DOHH2 (cell line): ENCODE measurements at regions not wholly inside any gene's neighbourhood (a gene's known extent, or its start where the extent isn't known, plus 50 kb on each side); places are given as distances from the start of the nearest gene placed in this dataset.

ENCODE experiments used
- CTCF ChIP-seq: fragments of 200-600 bp; sonication (generic); IDR thresholded peaks from one replicate; pipeline ENCODE4 v1.5.1; 2014; ENCODE audit warnings: antibody characterized with exemption, mild to moderate bottlenecking, low read depth, low read length; ENCODE audit not compliant: poor library complexity, severe bottlenecking
- EZH2phosphoT487 ChIP-seq: fragments of 200-600 bp; sonication (generic); IDR thresholded peaks from 2 replicates; pipeline ENCODE4 v1.6.1; 2017; ENCODE audit warnings: borderline replicate concordance, mild to moderate bottlenecking, antibody characterized with exemption, low read length, moderate library complexity, mixed read lengths

- TF ChIP-seq CTCF (no peak), EZH2phosphoT487 (no peak)
These were observed 200.6 kb upstream of the PGRMC2 start for GRCh38 chr4:128488055-128488705.
